Cardiac septum (tissue), 1 donor: ENCODE measurements at regions not wholly inside any gene's neighbourhood (a gene's known extent, or its start where the extent isn't known, plus 50 kb on each side); places are given as distances from the start of the nearest gene placed in this dataset.
"Not testable (repeated sequence)": the region's sequence is repeated elsewhere in the genome, so short reads cannot be mapped to it uniquely, and the experiment has no call there.

ENCODE experiments used
- DNase-seq: peaks from one replicate; pipeline ENCODE4 v3.0.0-alpha.2; 2020; ENCODE audit warnings: low spot score
- intact Hi-C: fragments of 100-400 bp; cut with DNase I; formaldehyde crosslinking; loops from one replicate; pipeline ENCODE4 v1.14.0; 2022
- donor health status: DM: no; HTN: no; CAD: no.

DNA sequence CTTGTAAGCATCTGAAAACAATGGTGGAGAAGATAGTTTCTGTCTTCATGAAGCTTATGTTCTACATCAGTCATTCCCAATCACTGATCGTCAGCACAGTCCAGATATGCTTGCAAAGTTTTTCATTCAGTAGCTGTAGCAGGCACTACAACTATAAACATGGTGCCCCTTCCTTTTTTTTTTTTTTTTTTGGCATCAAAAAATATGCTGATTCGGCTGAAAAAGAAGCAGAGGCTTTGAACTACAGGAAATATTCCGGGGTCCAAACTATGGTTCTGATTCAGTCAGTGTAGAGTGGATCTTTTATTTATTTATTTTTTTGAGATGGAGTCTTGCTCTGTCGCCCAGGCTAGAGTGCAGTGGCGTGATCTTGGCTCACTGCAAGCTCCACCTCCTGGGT, 414.4 kb downstream of the OLFM4 start:
- no peak for DNase-seq
- intact Hi-C loops = no loop called here

DNA sequence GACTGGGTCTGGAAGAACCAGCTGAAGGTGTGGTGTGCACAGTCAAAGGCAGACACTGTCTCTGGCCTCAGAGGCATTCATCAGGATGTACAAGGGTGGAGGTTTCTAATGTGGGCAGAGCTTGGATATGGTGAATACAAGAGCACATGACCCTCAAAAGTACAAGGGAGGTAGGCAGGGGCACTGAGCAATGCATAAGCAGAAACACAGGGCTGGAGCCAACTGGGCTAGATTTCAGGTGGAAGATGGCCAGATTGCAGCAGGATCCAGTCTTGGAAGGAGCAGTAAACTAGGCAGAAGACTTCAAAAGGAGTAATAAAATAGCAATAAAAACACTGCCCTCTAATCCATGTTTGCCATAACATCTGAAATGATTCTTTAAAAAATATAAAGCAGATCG, 417.1 kb downstream of the OLFM4 start:
- DNase-seq = no peak
- intact Hi-C loops = no loop called here

DNA sequence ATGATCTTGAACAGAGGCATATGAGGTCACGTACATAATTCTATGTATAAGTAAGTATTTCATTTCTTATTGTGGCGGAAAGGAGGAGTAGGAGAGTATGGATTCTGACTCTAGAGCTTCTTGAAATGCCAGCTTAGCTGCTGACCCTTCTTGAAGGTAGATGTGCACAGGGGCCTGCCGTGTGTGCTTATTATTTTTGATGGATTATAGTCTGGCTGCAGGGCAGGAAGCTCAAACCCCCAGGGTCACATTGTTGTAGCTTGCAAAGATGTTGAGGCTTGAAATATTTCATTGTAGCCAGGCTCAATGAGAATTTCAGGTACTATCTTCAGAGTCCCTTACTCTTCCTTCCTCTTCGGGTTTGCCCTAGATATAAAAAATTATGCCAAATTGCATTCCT, 418.8 kb downstream of the OLFM4 start:
- intact Hi-C loops = no loop called here
- no peak for DNase-seq

DNA sequence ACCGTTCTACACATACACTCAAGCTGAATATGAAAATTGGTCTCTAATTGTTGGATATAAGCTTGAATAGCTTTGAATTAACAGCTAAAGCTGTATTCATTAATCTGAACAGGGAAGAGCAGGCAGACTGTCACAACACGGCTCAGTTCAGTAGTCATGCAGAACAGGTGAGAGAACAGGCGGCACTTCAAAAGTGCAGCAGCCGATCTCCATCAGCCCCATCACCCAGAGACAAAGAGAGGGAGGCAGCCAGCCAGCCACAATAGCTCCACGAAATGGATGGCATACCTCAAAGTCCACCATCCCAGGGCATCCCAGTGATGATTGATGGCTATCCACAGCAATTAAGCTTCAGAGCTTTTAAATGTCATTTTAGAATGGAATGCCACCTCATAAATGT, 419.2 kb downstream of the OLFM4 start:
- no peak for DNase-seq

DNA sequence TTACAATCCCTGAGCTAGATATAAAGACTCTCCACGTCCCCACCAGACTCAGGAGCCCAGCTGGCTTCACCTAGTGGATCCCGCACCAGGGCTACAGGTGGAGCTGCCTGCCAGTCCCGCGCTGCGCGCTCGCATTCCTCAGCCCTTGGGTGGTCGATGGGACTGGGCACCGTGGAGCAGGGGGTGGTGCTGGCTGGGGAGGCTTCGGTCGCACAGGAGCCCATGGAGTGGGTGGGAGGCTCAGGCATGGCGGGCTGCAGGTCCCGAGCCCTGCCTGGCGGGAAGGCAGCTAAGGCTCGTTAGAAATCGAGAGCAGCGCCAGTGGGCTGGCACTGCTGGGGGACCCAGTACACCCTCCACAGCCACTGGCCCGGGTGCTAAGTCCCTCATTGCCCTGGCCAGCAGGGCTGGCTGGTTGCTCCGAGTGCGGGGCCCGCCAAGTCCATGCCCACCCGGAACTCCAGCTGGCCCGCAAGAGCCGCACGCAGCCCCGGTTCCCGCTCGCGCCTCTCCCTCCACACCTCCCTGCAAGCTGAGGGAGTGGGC, 423.7 kb downstream of the OLFM4 start:
- intact Hi-C loops, DNase-seq: not testable (repeated sequence)

More for the DNA sequence above, 419.2 kb downstream of the OLFM4 start:
- intact Hi-C loops = no loop called here

DNA sequence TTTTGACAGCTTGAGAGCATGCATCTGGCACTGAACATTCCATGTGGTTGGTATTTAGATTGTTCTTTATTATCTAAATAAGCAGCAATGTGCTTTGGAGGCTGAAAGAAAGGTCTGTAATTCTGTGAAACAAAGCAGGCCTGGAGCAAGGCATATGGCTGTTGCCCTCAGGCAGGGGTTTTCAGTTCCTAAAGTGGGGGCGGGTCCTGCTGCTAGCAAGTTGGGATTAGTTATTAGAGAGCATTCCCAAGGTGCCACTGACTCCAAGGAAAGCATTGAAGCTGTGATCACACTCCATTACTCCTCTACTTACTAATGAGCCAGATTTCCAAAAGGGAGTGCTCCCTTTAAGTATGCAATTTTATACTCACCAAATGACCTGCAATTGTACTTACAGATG, 432.2 kb downstream of the OLFM4 start:
- intact Hi-C loops = no loop called here
- no peak for DNase-seq

DNA sequence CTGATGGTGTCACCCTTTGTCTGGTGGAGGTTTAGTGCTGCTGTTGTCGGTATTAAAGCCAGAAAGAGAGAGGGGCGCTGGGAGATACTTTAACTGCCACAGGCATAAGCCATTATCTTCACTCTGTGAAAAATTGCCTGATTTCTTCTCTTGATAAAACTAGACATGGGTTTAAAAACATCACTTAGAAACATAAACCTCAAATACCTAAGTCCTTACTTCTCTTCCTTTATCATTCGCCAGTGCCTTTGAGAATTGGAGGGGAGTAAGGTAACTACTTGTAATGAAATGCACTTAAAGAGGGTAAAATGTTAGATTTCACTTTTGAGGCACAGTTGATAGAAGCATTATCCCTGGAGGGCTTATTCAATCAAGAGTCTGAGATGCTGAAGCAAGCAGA, 434.5 kb downstream of the OLFM4 start:
- intact Hi-C loops = no loop called here
- no peak for DNase-seq

DNA sequence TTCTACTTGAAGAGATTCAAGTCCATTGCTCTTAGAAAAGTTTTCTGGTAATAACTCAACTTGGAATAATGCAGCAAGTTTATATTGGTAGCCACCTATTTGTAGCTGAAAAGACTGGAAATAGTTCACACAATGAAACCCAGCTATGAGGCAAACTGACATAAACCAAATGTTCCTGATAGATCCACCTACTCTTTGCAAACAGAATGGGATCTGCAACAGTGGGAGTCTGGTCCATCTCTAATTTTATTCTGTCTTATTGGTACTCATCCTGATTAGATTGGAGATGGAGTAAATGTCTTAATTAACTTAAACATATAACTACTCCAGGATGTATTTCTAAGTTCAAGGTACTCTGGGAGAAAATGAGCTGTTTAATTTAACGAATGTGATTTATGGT, 438.0 kb downstream of the OLFM4 start:
- DNase-seq = no peak
- intact Hi-C loops = no loop called here

DNA sequence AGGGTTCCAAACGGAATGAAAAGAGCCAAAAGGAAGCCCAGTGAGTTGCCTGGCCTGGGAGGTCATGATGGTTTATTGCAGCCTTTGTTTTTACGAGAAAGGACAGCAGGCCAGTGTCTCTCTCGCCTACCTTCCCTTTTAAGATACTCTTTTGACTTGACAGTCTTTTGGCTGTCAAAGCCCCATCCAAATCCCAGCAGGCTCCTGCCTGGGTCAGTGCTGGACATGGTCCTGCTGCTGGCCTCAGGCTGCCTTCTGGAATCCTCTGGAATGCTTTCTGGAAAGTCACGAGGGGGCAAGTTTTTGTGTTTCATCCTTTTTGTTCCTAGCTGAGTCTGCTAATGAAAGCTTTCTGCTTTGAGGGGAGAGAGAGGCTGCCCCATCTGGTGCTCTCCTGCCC, 444.8 kb downstream of the OLFM4 start:
- intact Hi-C loops = no loop called here
- no peak for DNase-seq

DNA sequence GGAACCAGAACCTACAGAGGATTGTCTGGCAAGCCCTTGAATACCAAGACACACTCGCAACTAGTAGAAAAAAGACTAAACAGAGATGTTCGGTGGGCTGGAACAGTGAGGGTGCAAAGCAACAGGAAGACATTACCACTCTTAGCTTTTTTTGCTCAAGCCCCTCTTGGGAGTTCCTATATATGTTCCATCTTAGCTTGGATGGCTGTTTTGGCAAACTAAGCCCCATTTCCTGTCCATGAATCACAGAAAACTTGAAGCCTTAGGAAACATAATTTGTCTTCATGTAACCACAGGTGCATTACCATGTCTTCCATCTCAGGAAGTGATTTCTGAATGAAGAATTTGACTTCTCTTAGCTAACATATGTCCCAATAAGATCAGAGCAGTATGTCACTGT, 446.3 kb downstream of the OLFM4 start:
- intact Hi-C loops = no loop called here
- no peak for DNase-seq

DNA sequence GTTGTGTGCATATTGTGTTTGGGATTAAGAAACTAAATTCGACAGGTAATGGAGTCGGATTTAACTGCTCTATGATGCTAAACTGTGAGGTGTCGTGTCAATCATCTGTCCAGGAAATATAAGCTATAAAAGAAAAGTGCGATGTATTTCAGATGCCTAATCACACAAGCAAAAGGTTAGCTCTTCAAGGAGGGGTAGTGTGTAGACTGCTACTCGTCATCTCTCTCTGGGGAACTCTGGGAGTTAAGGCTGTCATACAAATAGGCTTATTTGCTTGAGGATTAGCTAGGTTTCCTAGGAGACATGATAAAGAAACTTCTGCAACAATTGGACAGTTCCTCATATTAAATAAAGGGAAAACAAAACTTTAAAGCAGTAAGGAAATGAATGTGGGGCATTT, 462.1 kb downstream of the OLFM4 start:
- DNase-seq = no peak
- intact Hi-C loops = no loop called here

DNA sequence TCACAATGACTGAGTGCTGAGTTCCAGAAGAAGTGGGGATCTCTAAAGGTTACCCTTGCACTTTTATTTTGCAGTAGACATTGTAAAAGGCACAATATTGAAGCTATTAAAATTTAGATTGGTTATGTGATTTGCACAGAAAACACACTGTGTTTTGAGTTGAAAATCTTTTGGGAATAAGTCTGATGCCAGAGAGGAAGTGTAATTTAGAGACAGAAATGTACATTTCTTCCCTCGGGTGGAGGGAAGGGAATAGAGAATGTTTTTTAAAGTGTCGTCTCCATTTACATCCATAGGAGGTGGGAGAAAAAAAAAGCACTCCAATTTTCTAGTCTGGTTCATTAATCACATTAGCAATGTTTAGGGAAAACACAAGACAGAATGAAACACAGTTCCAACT, 465.8 kb downstream of the OLFM4 start:
- intact Hi-C loops = no loop called here
- no peak for DNase-seq

DNA sequence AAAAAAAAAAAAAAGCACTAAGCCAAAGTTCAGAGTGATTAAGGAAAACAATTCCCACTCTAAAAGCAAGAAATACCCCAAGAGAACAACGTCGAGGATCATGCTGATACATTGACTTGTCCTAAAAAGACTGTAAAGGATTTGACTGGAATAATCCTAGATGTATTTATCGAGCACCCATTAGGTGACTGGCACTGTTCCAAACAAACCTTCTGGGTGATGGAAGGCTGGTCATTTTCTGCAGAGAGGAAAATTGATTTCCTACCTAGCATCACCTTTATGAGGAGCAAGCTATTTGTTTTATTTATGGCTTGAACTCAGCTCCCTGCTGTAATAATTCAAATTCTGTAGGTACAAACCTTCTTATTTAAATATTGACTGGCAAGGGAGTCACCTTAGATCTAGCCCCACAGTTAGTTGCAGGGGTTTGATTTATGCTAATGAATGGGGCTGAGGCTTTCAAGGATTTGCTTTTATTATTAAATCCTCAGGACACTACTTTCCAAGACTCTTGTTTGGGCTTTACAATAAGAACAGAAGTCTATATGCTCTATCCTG, 471.0 kb downstream of the OLFM4 start:
- intact Hi-C loops = no loop called here
- DNase-seq = no peak

DNA sequence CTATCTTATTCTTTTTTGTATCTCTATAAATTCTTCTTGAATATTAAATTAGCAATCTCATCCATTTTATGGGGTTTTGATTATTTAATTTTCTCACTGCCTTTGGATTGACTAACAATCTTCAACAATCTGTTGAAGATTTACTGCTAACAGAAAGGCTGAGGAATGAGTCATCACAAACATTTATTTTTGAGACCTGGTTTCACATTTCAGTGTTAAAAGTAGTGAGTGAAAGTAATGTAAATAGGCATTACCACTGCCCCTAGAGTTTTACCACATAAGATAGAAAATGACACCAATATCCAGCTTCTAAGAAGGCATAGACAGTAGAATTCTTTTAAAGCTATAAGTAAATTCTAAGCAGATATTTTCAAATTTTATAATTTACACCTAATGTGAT, 472.8 kb downstream of the OLFM4 start:
- DNase-seq = no peak
- intact Hi-C loops = no loop called here

DNA sequence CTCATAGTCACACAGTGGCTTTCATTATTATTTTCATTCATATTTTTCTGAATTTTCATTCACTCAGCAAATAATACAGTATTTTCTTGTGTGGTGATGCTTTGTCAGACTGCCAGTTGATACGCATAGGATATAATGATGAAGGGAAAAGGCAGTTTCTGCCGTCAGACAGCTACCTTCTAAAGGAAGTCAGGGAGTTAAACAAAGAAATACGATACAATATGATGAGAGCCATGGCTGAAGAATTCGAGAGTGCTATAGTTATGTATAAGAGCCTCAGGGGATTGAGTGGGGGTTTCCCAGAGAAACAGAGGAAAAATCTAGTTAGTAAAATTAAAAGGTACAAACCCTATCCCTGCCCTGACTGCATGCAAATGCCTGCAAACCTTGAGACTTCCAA, 479.1 kb downstream of the OLFM4 start:
- intact Hi-C loops = no loop called here
- DNase-seq = no peak

DNA sequence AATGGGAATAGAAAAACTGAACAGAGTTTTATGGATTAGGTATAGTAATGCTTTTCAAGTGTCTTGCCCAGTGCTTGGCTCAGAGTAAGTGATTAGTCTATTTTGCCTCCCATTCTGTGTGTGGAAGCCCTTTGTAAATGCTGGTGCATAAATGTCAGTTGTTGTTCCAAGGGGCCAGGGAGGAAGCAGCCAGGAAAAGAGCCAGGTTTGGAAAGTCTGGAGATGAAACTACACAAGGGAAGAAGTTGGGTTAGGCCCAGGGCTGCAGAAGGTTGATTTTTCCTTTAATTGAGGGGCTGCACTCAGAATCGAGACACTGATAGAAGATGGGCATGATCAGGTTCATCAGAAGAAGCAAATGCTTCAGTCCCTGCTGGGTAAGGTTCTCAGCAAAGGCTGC, 484.0 kb downstream of the OLFM4 start:
- intact Hi-C loops = no loop called here
- DNase-seq = no peak

DNA sequence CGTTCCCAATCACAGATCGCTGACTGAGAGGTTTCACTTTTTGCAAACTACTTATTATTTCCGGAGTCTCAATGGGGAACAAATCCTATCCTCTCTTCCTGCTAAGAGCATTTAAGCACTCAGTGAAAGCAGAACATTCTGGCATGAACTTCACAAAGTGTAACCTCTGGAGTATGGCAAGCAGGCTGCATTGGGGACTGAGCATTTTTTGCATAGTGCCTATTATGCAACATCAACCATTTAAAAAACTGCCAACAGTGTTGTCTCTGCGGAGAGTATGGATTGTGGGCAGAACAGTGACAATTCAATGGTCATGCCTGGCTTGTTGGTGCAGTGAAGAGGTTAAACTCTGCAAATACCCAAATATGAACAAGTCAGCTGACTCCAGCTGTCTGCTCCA, 484.6 kb downstream of the OLFM4 start:
- no peak for DNase-seq
- intact Hi-C loops = no loop called here

DNA sequence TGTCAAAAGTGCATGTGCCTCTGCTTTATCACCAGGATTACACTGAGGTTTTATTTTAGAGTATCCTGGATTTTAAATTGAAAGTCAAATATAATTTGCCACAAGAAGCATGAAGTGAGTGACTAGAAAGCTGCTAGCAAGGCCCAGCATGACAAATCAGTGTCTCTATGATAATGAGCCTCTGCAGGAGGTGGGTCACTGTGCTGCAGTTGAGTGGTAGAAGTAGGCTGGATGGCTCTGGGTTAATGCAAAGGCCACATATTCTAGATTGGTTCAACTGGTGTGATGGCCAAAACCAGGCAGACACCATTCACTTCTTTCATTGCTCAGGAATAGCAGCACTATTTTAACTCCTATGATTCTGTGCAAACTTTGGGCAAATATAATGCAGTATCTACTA, 491.5 kb downstream of the OLFM4 start:
- intact Hi-C loops = no loop called here
- no peak for DNase-seq

DNA sequence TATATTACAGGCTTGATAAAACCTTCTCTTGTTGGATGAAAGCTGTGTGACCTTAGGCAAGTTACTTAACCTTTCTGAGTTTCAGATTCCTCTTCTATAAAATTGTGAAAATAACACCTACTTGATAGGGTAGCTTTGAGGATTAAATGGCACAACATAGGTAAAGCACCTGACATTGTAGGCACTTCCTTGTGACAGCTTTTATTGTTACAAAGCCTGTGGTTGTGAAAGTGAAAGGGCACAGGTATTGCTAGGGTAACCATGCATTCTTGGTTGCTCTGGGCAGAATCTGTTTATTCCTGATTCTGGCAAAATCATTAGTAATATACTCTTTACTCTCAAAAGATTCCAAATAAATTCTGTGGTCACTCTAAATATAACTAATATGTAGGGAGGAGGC, 493.4 kb downstream of the OLFM4 start:
- intact Hi-C loops = no loop called here
- DNase-seq = no peak

DNA sequence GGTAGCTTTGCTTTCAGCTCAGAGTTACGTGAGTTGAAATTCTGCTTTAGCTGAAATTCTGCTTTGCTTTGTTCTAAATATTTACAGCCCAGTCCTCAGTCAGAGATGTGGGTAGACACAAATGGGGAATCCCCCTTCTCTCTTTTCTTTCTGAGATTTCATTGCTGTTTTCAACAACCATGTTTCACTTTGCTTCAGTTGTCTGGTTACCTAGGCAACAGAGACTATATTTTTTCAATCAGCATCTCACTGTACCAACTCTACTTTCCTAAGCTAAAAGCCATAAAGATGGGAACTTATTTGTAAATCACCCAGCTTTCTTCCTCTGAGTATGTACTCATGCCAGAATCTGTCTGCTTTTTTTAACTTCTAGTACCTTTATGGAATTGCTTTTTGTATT, 509.0 kb downstream of the OLFM4 start:
- no peak for DNase-seq
- intact Hi-C loops = no loop called here

DNA sequence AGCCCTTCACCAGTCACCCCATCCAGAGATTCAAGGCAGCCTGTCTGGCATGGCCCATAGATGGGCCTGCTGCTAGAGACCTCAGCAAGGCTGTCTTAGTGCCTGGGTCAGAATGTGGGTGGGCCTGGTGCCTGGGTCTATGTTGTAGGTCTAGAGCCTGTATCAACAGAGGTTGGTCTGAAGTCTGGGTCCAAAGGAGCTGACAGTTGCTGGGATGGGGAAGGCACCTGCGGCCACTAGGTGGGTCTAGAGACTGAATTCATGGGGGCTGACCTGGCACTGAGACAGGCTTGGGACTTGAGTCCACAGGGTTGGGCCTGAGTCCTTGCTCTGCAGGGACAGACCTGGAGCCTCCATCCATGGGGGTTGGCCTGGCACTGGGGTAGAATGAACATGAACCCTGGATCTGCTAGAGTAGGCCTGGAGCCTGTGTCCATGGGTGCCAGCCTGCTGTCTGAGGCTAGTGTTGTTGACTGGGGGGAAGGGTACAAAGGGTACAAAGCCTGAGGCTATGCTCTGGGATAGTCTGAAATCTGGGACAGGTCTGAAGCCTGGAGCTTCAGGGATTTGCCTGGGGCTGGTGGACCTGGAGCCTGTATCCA, 516.8 kb downstream of the OLFM4 start:
- no peak for DNase-seq
- intact Hi-C loops = no loop called here

DNA sequence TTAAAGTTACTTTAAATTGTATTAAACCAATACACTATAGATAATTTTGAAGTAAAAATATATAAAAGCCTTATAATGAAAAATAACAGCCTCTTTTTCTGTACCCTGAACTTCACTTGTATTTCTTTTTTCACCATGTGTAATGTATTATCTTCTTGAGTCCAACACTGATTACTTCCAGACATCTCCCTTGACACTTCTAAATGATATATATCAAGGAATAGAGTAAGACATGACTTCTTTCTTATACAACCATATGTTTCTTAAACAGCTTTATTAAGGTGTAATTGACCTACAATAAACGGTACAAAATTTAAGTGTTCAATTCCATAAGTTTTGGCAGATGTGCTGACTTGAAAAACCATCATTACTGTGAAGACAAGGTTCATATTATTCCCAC, 531.9 kb downstream of the OLFM4 start:
- intact Hi-C loops = no loop called here
- DNase-seq = no peak
